CD4-positive, alpha-beta memory T cell (primary cell): ENCODE measurements at regions not wholly inside any gene's neighbourhood (a gene's known extent, or its start where the extent isn't known, plus 50 kb on each side); places are given as distances from the start of the nearest gene placed in this dataset.

Source experiments
- CTCF ChIA-PET: fragments of 350-600 bp; sonication (Branson Sonifier 250); formaldehyde crosslinking; loops from one replicate; lab custom pipeline; 2021; ENCODE audit warnings: inconsistent platforms; ENCODE audit not compliant: partially characterized antibody; lab: Charles Lee
- POLR2A ChIA-PET: fragments of 350-600 bp; sonication (Branson Sonifier 250); formaldehyde crosslinking; loops from one replicate; lab custom pipeline; 2021; ENCODE audit not compliant: partially characterized antibody; lab: Charles Lee
- DNase-seq, 5 donors: peaks; one replicate each; pipeline versions ENCODE4 v3.0.0 to v3.0.0-alpha.2; 2020 to 2022; ENCODE audit warnings: mixed read lengths in 1 of 5
- H3K27ac ChIP-seq: one replicate; pipeline ENCODE4 v1.7.0; 2013; ENCODE audit warnings: low read depth, low read length
- H3K27me3 ChIP-seq: 2 replicates; pipeline ENCODE4 v1.7.0; 2013; ENCODE audit warnings: mild to moderate bottlenecking, low read length, moderate library complexity; ENCODE audit not compliant: insufficient read depth
- H3K36me3 ChIP-seq: 2 replicates; pipeline ENCODE4 v1.7.0; 2013; ENCODE audit warnings: mild to moderate bottlenecking, low read length, moderate library complexity; ENCODE audit not compliant: insufficient read depth
- H3K4me1 ChIP-seq: 2 replicates; pipeline ENCODE4 v1.7.0; 2013; ENCODE audit warnings: mild to moderate bottlenecking, low read length, moderate library complexity; ENCODE audit not compliant: insufficient read depth
- H3K4me3 ChIP-seq, 2 donors: one replicate each; pipeline ENCODE4 v1.7.0; 2013; ENCODE audit warnings: low read length in 2 of 2, mild to moderate bottlenecking in 1 of 2
- H3K9me3 ChIP-seq, 2 donors: one replicate each; pipeline ENCODE4 v1.7.0; 2013; ENCODE audit warnings: low read length in 2 of 2, control low read depth in 1 of 2; ENCODE audit not compliant: control insufficient read depth in 1 of 2
- H3K27ac Mint-ChIP-seq, 7 donors: one replicate each; pipeline ENCODE4 v1.8.0; 2020 to 2021; ENCODE audit warnings: mixed read lengths in 7 of 7, mild to moderate bottlenecking in 6 of 7, inconsistent platforms in 3 of 7, moderate library complexity in 3 of 7
- H3K27me3 Mint-ChIP-seq, 2 donors: one replicate each; pipeline ENCODE4 v1.8.0; 2020 to 2021; ENCODE audit warnings: mixed read lengths in 2 of 2
- H3K36me3 Mint-ChIP-seq, 2 donors: one replicate each; pipeline ENCODE4 v1.8.0; 2020 to 2021; ENCODE audit warnings: mixed read lengths in 2 of 2, inconsistent platforms in 1 of 2, mild to moderate bottlenecking in 1 of 2
- H3K4me1 Mint-ChIP-seq, 4 donors: one replicate each; pipeline ENCODE4 v1.8.0; 2020 to 2021; ENCODE audit warnings: mixed read lengths in 4 of 4, mild to moderate bottlenecking in 1 of 4
- H3K4me3 Mint-ChIP-seq, 8 donors: one replicate each; pipeline ENCODE4 v1.8.0; 2020 to 2021; ENCODE audit warnings: mixed read lengths in 8 of 8, mild to moderate bottlenecking in 7 of 8, moderate library complexity in 6 of 8, inconsistent platforms in 3 of 8
- H3K9me3 Mint-ChIP-seq, 8 donors: one replicate each; pipeline ENCODE4 v1.8.0; 2020 to 2021; ENCODE audit warnings: mixed read lengths in 8 of 8, mild to moderate bottlenecking in 5 of 8, inconsistent platforms in 3 of 8, moderate library complexity in 1 of 8
- intact Hi-C: fragments of 100-400 bp; cut with micrococcal nuclease; formaldehyde crosslinking; loops from one replicate; pipeline ENCODE4 v1.15.1; 2023

- H3K27me3 ChIP-seq: no peaks in the 10 kb centered on the region
- peaks cover 0 to 2% of the 10 kb centered on the region in 2 donors for H3K27me3 Mint-ChIP-seq
- peaks cover 0 to 2% (median 0%) of the 10 kb centered on the region in 4 donors for H3K4me1 Mint-ChIP-seq
- H3K36me3 Mint-ChIP-seq: no peaks in the 10 kb centered on the region
- no peaks in the 10 kb centered on the region for H3K36me3 ChIP-seq
- no peak overlapping the region for H3K4me3 Mint-ChIP-seq
- no peak overlapping the region for H3K27ac Mint-ChIP-seq
- ChIA-PET CTCF (interaction anchor here (1.6 kb wide), 1 partner anchor 135 kb away, joined by 5 read pairs; no protein-coding TSS in a partner anchor), POLR2A (no interaction called here)
- intact Hi-C loops: no loop called here
- no peaks in the 10 kb centered on the region for H3K4me1 ChIP-seq
- H3K27ac ChIP-seq: no peak overlapping the region
- no peak for DNase-seq
- H3K9me3 ChIP-seq: peaks cover 0 to under 1% of the 10 kb centered on the region in 2 donors
- H3K4me3 ChIP-seq: no peak overlapping the region
- peaks cover 0 to 5% (median under 1%) of the 10 kb centered on the region in 8 donors for H3K9me3 Mint-ChIP-seq
These were observed 79.4 kb upstream of the PPP2R5A start for GRCh38 chr1:212205843-212206242.

GRCh38 chr1:212207118-212207517 lies 78.1 kb upstream of the PPP2R5A start:
- H3K4me1 ChIP-seq: no peaks in the 10 kb centered on the region
- H3K27me3 Mint-ChIP-seq: peaks cover 0 to 2% of the 10 kb centered on the region in 2 donors
- H3K4me1 Mint-ChIP-seq: no peaks in the 10 kb centered on the region
- CTCF ChIA-PET: no interaction called here
- no peaks in the 10 kb centered on the region for H3K27me3 ChIP-seq
- no peaks in the 10 kb centered on the region for H3K36me3 ChIP-seq
- no peaks in the 10 kb centered on the region for H3K9me3 ChIP-seq
- no peak for DNase-seq
- no peak overlapping the region for H3K4me3 Mint-ChIP-seq
- H3K4me3 ChIP-seq: no peak overlapping the region
- H3K27ac Mint-ChIP-seq: no peak overlapping the region
- H3K36me3 Mint-ChIP-seq: no peaks in the 10 kb centered on the region
- intact Hi-C loops: no loop called here
- H3K27ac ChIP-seq: no peak overlapping the region
- POLR2A ChIA-PET: no interaction called here
- H3K9me3 Mint-ChIP-seq: peaks cover 0 to 2% (median 0%) of the 10 kb centered on the region in 8 donors

- DNase-seq: no peak
- H3K4me3 ChIP-seq: no peak overlapping the region
- peaks cover 0 to 2% of the 10 kb centered on the region in 2 donors for H3K27me3 Mint-ChIP-seq
- no peaks in the 10 kb centered on the region for H3K36me3 ChIP-seq
- ChIA-PET CTCF (no interaction called here), POLR2A (no interaction called here)
- no peaks in the 10 kb centered on the region for H3K9me3 ChIP-seq
- no peak overlapping the region for H3K27ac Mint-ChIP-seq
- H3K9me3 Mint-ChIP-seq: peaks cover 0 to 2% (median 0%) of the 10 kb centered on the region in 8 donors
- no peaks in the 10 kb centered on the region for H3K36me3 Mint-ChIP-seq
- H3K27me3 ChIP-seq: no peaks in the 10 kb centered on the region
- no peaks in the 10 kb centered on the region for H3K4me1 Mint-ChIP-seq
- intact Hi-C loops: no loop called here
- no peak overlapping the region for H3K4me3 Mint-ChIP-seq
- H3K4me1 ChIP-seq: no peaks in the 10 kb centered on the region
- H3K27ac ChIP-seq: no peak overlapping the region
These were observed 77.2 kb upstream of the PPP2R5A start for GRCh38 chr1:212207822-212208520.

- no peaks in the 10 kb centered on the region for H3K4me1 Mint-ChIP-seq
- Histone ChIP-seq H3K36me3 (no peaks in the 10 kb centered on the region), H3K27ac (no peak overlapping the region), H3K4me1 (no peaks in the 10 kb centered on the region), H3K4me3 (no peak overlapping the region), H3K27me3 (no peaks in the 10 kb centered on the region), H3K9me3 (no peaks in the 10 kb centered on the region)
- peaks cover 0 to 2% of the 10 kb centered on the region in 2 donors for H3K27me3 Mint-ChIP-seq
- peaks cover 0 to 2% (median 0%) of the 10 kb centered on the region in 8 donors for H3K9me3 Mint-ChIP-seq
- intact Hi-C loops: no loop called here
- CTCF ChIA-PET: interaction anchor here (1.0 kb wide), 1 partner anchor 49 kb away, joined by 3 read pairs; no protein-coding TSS in a partner anchor
- H3K36me3 Mint-ChIP-seq: no peaks in the 10 kb centered on the region
- no peak for DNase-seq
- POLR2A ChIA-PET: no interaction called here
- H3K4me3 Mint-ChIP-seq: no peak overlapping the region
- H3K27ac Mint-ChIP-seq: no peak overlapping the region
These were observed 76.1 kb upstream of the PPP2R5A start for GRCh38 chr1:212208978-212209644.

GRCh38 chr1:212211371-212211770 lies 73.8 kb upstream of the PPP2R5A start:
- POLR2A ChIA-PET: no interaction called here
- Histone ChIP-seq H3K4me3 (no peak overlapping the region), H3K27ac (no peak overlapping the region), H3K27me3 (no peaks in the 10 kb centered on the region), H3K9me3 (no peaks in the 10 kb centered on the region), H3K36me3 (no peaks in the 10 kb centered on the region), H3K4me1 (no peaks in the 10 kb centered on the region)
- CTCF ChIA-PET: interaction anchor here (1.1 kb wide), 1 partner anchor 140 kb away, joined by 3 read pairs; no protein-coding TSS in a partner anchor
- Mint-ChIP-seq H3K27ac (no peak overlapping the region), H3K4me3 (no peak overlapping the region), H3K4me1 (no peaks in the 10 kb centered on the region), H3K9me3 (peaks cover 0 to 4% (median 0%) of the 10 kb centered on the region in 8 donors), H3K36me3 (peaks cover 0 to 4% of the 10 kb centered on the region in 2 donors), H3K27me3 (peaks cover 2 to 3% of the 10 kb centered on the region in 2 donors)
- no peak for DNase-seq
- intact Hi-C loops: no loop called here

- Mint-ChIP-seq H3K36me3 (peaks cover 0 to 4% of the 10 kb centered on the region in 2 donors), H3K27me3 (peaks cover 2 to 3% of the 10 kb centered on the region in 2 donors), H3K4me1 (no peaks in the 10 kb centered on the region), H3K9me3 (peaks cover 0 to 4% (median 0%) of the 10 kb centered on the region in 8 donors), H3K4me3 (no peak overlapping the region), H3K27ac (no peak overlapping the region)
- ChIA-PET CTCF (interaction anchor here (1.3 kb wide), 1 partner anchor 14 kb away, joined by 3 read pairs; no protein-coding TSS in a partner anchor), POLR2A (no interaction called here)
- DNase-seq: no peak
- H3K4me1 ChIP-seq: no peaks in the 10 kb centered on the region
- H3K4me3 ChIP-seq: no peak overlapping the region
- no peaks in the 10 kb centered on the region for H3K9me3 ChIP-seq
- no peaks in the 10 kb centered on the region for H3K36me3 ChIP-seq
- intact Hi-C loops: no loop called here
- no peak overlapping the region for H3K27ac ChIP-seq
- H3K27me3 ChIP-seq: no peaks in the 10 kb centered on the region
These were observed 72.9 kb upstream of the PPP2R5A start for GRCh38 chr1:212212343-212212742.

- Mint-ChIP-seq H3K27ac (no peak overlapping the region), H3K9me3 (peaks cover 0 to 4% (median 0%) of the 10 kb centered on the region in 8 donors), H3K27me3 (peaks cover 2 to 3% of the 10 kb centered on the region in 2 donors), H3K4me1 (no peaks in the 10 kb centered on the region), H3K36me3 (peaks cover 0 to 4% of the 10 kb centered on the region in 2 donors), H3K4me3 (no peak overlapping the region)
- Histone ChIP-seq H3K9me3 (no peaks in the 10 kb centered on the region), H3K27ac (no peak overlapping the region), H3K27me3 (no peaks in the 10 kb centered on the region), H3K4me3 (no peak overlapping the region), H3K4me1 (no peaks in the 10 kb centered on the region), H3K36me3 (no peaks in the 10 kb centered on the region)
- ChIA-PET CTCF (interaction anchor here (1.3 kb wide), 1 partner anchor 13 kb away, joined by 3 read pairs; no protein-coding TSS in a partner anchor), POLR2A (no interaction called here)
- intact Hi-C loops: no loop called here
- DNase-seq: no peak
These were observed 72.3 kb upstream of the PPP2R5A start for GRCh38 chr1:212212906-212213305.
